NCI-H1048 (cell line): ENCODE measurements at regions not wholly inside any gene's neighbourhood (a gene's known extent, or its start where the extent isn't known, plus 50 kb on each side); places are given as distances from the start of the nearest gene placed in this dataset.

Experiments
- DNase-seq: peaks from one replicate; lab custom pipeline; 2025; lab: John Stamatoyannopoulos, UW

- DNase-seq: no peak
Measured at GRCh38 chr17:56648321-56648720, 54.8 kb downstream of the NOG start.

- DNase-seq: no peak
Measured at GRCh38 chr17:56648806-56649205, 55.3 kb downstream of the NOG start.

DNA sequence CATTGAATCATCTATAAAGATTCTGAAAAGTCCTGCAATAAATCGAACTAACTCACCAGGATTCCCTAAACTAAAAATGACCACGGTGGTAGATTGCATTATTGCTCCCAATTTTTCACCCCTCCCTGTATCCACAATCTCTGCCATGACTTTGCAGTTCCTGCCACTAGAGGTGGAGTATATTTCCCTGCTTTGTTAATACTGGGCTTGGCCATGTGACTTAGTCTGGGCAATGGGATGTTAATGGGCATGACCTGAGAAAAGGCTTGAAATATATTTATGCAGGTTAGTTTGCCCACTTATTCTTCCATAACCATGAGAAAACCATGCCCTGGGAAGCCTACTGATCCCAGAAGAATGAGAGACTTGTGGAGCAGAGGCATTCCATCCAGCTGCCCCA, 59.1 kb downstream of the NOG start:
- no peak for DNase-seq

DNA sequence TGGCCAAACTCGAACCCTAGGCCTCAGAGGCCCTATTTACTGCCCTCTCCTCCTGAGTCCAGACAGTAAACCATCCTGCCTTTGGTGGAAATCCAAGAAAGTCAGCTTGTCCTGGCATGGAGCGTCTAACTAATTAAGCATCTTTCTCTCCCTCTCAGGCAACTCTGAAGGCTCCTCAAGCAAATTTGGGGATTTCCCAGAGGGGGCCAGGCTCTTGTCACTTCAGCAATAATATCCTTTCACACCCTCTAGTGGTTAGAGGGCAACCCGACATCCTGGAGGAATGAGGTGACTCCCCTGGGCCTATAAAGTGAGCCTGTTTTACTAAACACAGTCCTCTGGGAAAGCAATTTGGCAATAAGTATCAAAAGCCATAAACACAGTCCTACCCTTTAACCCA, 60.4 kb downstream of the NOG start:
- DNase-seq: no peak

- no peak for DNase-seq
Measured at GRCh38 chr17:56656701-56657327, 63.3 kb downstream of the NOG start.

- DNase-seq: no peak
Measured at GRCh38 chr17:56658648-56659047, 65.1 kb downstream of the NOG start.

GRCh38 chr17:56659622-56660021, 66.1 kb downstream of the NOG start:
- no peak for DNase-seq

GRCh38 chr17:56661906-56662305, 68.4 kb downstream of the NOG start:
- DNase-seq: no peak

DNA sequence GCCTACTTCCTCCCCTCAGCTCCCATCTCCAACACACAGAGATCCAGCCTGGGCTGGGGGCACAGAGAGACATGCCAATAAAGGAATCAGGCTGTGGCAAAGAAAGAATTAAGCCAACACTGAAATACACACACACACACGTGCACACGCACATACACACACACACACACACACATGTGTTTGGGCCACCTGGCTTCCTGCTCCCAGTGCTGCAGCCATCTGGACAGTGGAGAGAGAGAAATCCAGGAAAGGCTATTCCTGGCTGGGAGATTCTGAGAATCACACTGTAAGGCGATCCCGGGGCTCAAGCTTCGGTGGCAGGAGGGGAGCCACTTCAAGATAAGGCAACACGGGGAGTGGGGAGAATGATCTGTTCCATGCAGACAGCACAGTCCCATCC, 72.4 kb downstream of the NOG start:
- DNase-seq: no peak

- DNase-seq: no peak
Measured at GRCh38 chr17:56667925-56668458, 74.5 kb downstream of the NOG start.

DNA sequence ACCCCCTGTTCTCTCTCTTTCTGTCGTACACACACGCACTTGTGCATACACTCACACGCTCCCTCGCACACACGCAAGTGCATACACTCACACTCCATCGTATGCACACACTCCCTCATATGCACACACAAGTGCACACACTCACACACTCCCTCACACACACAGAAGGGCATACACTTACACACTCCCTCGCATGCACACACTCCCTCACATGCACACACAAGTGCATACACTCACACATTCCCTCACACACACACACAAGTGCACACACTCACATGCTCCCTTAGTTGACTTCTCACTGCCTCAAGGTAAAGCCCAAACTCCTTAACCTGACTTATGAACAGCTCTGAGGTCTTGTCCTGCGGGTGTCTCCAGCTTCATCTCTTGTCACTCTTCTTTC, 78.7 kb downstream of the NOG start:
- no peak for DNase-seq

DNA sequence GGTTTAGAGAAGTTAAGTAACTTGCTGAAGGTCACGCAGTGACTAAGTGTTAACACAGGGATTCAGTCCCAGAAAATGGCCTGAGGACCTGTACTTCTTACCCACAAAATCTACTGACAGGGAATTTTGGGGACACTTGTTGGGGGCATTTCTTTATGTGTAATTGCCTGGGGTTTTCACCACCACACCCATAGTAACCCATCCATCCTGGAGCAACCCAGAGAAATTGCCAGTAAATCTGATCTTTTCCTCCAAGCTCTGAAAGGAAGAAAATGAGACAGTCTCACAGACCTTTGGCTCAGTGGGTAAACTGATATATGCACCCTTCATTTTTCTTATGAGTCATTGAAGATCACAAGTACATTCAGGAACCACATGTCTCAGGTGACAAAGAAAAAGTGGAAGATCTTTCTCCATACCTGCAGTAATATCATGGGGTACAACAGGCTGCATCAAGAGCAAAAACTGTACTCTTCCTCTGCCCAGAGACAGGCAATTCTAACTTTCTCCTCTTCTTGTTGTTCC, 81.0 kb downstream of the NOG start:
- no peak for DNase-seq

DNA sequence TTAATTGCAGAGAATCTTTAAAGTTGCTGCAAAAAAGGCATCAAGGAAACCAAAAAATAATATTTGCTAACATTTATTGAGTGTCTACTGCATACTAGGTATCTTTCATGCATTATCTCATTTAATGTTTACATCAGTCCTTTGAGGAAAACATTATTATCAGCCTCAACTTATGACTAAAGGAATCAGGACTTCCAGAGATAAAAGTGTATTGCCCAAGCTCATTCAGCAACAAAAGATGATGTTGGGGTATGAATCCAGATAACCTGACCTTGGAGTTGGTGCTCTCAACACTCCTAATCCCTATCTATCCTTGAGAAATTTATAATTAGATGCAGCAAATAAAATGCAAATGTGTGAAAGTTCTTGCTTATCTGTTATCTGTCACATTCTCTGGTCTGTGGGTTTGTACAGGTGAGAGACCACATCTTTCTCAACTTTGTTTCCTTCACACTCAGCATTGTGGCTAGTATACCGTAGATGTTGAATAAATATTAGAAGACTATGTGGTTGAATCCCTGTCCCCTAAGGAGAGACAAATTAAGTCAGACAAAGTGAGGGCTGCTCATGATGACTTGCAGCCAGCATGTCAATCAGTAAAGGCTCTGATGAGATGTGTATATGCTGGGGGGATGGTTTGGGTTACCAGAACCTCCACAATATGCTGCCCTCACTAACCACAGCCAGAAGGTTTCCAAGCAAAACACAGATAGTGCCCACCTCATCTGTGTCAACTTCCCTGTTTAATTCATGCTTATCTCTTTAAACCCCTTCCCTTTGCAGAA, 82.6 kb downstream of the NOG start:
- DNase-seq: no peak

DNA sequence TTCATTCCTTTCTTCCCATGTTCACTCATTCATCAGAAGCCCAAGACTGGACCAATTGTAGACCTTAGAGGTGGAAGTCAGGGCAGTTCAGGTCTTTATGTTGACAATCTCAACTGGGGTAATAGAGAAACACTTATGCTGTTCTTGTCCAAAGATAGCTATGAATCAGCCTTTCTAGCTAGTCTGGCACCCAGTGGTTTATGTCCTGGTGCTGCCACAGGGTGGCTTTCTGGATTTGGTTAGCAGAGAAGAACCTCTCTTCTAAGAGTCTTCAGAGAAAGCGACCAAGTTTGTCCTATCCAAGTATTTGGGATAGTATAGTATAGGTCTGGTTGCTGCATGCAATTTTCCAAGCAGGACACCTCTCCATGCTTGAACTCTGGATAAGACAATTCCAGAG, 83.3 kb downstream of the NOG start:
- DNase-seq: no peak

DNA sequence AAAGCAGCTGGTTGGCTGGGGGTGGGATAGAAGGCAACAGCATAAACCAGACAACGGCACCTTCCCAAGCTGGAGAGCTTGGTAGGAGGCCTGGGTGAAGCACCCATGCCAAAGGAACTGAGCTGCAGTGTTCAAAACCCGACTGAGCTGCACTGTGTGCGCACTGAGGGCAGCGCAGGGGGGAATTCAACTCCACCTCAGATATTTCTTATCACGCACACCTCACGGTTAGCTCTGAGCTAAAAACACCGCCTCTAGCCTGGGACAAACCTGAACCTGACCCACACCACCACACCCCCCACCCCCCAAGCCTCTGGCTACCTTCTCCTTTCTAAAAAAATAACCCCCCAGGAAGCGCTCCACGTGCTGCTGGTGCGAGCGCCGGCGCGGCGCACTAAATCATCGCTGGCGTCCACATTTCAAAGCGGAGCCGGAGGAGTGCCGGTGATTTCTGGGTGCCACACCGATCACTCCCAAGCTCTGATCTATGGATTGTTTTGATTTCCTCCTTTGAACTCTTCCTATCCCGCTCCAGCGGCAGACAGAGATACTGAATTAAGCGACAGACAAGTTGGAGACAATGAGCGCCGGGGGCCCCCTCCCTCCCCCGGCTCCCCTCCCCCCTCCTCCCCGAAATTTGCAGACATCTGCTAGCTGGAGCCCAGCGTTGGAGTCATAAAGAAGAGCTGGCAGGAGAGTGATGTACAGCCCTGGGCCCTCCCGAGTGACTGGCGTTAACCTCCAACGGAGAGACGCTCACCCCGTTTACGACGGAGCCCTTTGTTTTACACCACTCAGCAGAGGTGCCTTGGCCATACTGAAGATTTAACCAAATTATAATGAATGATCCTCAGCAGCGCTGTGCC, 85.0 kb downstream of the NOG start:
- no peak for DNase-seq

GRCh38 chr17:56679115-56679776, 85.7 kb downstream of the NOG start:
- no peak for DNase-seq

- no peak for DNase-seq
Measured at GRCh38 chr17:56679777-56680422, 86.4 kb downstream of the NOG start.

DNA sequence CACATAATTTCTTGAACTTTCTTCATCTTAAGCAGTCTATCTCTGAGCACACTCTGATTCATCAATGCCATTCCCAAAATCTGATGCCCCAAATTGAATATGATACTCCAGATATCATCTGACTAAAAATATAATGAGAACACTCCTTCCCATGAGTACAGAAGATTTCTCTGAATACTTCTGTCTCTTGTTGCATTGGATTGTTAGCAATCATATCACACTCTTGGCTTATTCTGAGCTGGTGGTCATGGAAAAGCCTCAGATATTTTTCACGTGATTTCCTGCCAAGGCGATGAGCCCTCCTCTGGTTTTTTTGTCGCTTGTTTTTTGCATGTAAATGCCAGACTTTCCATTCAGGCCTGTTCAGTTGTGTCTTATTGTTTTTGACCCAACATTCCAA, 87.2 kb downstream of the NOG start:
- no peak for DNase-seq

DNA sequence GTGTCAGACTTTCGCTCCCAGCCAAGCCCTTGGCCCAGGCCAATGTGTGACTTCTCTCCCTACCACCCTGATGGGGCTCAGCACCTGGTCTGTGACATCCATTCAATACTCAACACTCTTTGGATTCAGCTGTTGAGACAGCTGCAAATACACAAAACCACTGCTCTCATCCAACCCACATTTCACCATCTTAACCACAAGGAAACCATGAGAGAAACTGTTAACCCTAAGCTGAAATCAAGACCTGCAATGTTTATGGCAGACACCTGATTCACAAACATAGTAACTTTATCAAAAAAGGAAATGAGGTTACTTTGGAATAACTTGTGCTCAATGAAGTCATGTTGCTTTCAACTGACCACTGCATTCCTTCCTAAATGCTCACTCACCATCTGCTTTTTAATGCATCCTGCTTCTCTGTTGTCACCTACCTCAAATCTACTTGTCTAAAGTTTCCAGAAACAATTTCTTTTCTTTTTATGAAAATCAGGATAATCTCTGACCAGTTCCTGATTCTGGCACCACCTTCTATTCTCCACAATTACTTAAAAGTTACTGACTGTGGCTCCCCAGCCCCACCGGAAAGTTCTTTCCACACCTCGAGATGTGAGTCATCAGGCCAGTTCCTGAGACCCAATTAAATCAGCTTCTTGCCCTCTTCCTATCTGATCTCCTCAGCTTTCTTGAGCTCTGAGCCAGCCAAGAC, 88.2 kb downstream of the NOG start:
- no peak for DNase-seq

DNA sequence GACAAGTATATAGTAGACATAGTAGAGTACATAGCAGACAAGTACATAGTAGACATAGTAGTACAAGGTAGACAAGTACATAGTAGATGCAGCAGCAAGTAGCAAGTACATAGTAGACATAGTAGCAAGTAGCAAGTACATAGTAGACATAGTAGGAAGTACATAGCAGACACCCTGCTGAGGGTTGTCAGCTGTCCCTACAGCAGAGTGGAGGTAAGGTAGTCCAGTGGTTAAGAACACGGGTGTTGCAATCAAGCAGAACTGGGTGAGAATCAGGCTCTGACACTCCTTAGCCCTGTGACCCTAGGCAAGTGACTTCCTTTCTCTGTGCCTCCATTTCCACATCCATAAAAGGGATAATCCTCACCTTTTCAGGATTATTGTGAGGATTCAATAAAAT, 94.7 kb downstream of the NOG start:
- DNase-seq: no peak
